ENCODE measurements at regions not wholly inside any gene's neighbourhood (a gene's known extent, or its start where the extent isn't known, plus 50 kb on each side); places are given as distances from the start of the nearest gene placed in this dataset.

DNA sequence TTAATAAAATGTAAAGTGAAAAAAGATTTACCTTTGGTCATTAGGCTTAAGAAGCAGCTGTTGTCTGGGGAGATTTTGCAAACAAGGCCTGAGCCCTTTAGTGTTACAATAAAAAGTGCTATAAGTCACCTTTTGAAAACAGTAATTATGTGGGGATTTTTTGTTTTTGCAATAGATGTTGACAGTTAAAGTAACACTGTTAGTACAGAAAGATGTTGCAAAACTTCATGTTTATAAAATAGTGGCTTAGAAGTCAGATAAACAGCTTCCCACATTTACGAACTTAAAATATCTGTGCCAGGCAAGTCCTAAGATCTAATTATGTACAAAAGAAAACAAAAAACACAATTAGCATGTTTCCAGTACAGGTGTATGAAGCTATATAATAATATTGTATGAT, 138.0 kb upstream of the IRS2 start:
- H3K27ac ChIP-seq = no peak overlapping the region
- no peak for DNase-seq
- no peaks in the 10 kb centered on the region for H3K27me3 ChIP-seq
- WGBS, 5 donors = 59 to 79% (median 70%) methylated on average over 1 of the region's 1 CpG
- no peak overlapping the region for H3K4me3 ChIP-seq
- no peak for TF ChIP-seq POLR2AphosphoS5 (IDR thresholded peaks at IDR 0.05)
- TF ChIP-seq, protein P1, sequence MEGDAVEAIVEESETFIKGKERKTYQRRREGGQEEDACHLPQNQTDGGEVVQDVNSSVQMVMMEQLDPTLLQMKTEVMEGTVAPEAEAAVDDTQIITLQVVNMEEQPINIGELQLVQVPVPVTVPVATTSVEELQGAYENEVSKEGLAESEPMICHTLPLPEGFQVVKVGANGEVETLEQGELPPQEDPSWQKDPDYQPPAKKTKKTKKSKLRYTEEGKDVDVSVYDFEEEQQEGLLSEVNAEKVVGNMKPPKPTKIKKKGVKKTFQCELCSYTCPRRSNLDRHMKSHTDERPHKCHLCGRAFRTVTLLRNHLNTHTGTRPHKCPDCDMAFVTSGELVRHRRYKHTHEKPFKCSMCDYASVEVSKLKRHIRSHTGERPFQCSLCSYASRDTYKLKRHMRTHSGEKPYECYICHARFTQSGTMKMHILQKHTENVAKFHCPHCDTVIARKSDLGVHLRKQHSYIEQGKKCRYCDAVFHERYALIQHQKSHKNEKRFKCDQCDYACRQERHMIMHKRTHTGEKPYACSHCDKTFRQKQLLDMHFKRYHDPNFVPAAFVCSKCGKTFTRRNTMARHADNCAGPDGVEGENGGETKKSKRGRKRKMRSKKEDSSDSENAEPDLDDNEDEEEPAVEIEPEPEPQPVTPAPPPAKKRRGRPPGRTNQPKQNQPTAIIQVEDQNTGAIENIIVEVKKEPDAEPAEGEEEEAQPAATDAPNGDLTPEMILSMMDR (IDR thresholded peaks at IDR 0.05) = no peak
- no peak for TF ChIP-seq POLR2A (IDR thresholded peaks at IDR 0.05)
- TF ChIP-seq EP300 (IDR thresholded peaks at IDR 0.05) = no peak
- no peaks in the 10 kb centered on the region for H3K4me1 ChIP-seq
- intact Hi-C loops (cut with DNase I; ENCODE audit: low total_unique reads) = no loop called here
- peaks cover 0 to 8% (median 0%) of the 10 kb centered on the region in 4 donors for H3K9me3 ChIP-seq
- no peaks in the 10 kb centered on the region for H3K36me3 ChIP-seq

DNA sequence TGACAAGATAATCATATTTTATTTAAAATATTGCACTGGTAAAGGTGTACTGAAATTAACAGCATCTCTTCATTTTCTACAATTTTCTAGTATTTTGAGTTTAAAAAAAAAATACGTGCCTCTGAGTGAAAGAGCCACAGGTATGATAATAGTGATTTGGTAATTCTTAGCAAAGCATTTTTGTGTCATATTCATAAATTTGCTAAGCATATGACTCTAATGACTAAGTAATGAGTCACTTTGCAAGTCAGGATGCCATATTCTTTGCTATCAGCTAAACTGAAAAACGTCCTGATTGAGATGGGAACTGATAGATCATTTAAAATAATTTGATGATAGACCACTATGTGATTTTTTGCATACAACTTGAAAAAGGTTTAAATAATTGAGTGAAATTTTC, 136.1 kb upstream of the IRS2 start:
- Histone ChIP-seq H3K4me1 (no peaks in the 10 kb centered on the region), H3K27ac (no peak overlapping the region), H3K9me3 (peaks cover 0 to 8% (median 0%) of the 10 kb centered on the region in 4 donors), H3K36me3 (no peaks in the 10 kb centered on the region), H3K27me3 (no peaks in the 10 kb centered on the region), H3K4me3 (no peak overlapping the region)
- no peak for DNase-seq
- TF ChIP-seq EP300 (IDR thresholded peaks at IDR 0.05) (no peak), POLR2AphosphoS5 (IDR thresholded peaks at IDR 0.05) (no peak), POLR2A (IDR thresholded peaks at IDR 0.05) (no peak)
- TF ChIP-seq, protein P1 (IDR thresholded peaks at IDR 0.05) = no peak
- 60 to 79% (median 72%) methylated on average over 2 of the region's 2 CpGs for WGBS, 5 donors
- intact Hi-C loops (cut with DNase I; ENCODE audit: low total_unique reads) = no loop called here

DNA sequence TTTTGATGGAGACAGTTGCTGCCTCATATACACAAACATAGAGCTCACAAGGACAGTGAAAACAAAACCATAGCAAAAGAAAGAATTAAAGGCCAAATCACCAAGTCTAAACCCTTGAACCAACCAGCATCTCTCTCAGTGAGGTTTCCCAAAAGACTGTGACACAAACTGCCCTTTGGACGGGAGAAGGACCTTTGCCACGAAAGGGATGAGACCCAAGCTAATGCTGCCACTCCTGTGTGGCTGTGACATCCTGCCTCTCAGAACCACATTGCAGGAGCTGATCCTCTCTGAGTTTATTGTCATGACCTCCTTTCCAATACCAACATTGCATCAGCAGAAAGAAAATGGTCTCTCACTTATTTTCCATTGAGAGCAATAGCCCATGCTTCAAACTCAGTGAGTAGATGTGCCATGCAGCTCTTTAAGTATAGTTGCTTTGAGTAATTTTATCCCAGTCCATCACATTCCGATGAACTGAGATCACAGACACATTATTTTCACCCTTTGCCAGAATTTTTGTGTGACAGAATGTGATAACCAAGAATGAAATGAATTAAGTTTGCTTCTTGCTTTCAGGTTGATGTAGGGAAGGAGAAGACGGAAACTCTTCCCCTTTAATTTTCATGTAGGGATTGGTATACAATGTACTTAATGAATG, 133.5 kb upstream of the IRS2 start:
- intact Hi-C loops (cut with DNase I; ENCODE audit: low total_unique reads) = no loop called here
- WGBS, 5 donors = 84 to 96% (median 91%) methylated on average over 4 of the region's 4 CpGs
- no peak overlapping the region for H3K27ac ChIP-seq
- no peaks in the 10 kb centered on the region for H3K4me1 ChIP-seq
- no peaks in the 10 kb centered on the region for H3K9me3 ChIP-seq
- TF ChIP-seq, protein P1 (IDR thresholded peaks at IDR 0.05) = no peak
- TF ChIP-seq POLR2AphosphoS5 (IDR thresholded peaks at IDR 0.05) (no peak), POLR2A (IDR thresholded peaks at IDR 0.05) (no peak), EP300 (IDR thresholded peaks at IDR 0.05) (no peak)
- H3K4me3 ChIP-seq = no peak overlapping the region
- H3K27me3 ChIP-seq = no peaks in the 10 kb centered on the region
- no peak for DNase-seq
- H3K36me3 ChIP-seq = no peaks in the 10 kb centered on the region

DNA sequence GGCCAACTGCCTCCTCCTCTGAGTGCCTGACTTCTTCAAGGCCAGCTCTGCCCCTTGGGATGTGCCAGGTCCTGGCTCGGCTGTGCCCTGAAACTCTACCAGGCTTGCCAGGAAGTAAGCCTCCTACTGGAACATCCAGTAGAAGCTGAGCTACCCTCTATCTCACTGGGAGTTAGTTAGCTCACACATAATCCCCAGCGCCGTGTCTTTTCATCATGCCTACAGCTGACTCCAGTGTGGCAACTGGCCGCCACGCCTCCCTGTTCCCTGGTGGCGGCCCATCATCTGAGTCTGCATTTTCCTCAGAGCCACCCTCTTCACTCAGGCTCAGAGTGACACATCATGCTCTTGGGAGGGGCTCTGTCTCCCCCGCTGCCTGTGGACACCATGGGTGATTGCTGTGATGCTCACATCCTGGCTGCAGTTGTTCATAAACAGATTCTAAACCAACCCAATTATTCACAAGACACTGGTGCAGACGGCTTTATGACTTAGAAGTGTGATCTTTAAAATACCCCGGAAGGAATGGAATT, 131.9 kb upstream of the IRS2 start:
- intact Hi-C loops (cut with DNase I; ENCODE audit: low total_unique reads) = no loop called here
- Histone ChIP-seq H3K4me1 (no peaks in the 10 kb centered on the region), H3K27me3 (no peaks in the 10 kb centered on the region), H3K36me3 (no peaks in the 10 kb centered on the region), H3K4me3 (no peak overlapping the region), H3K9me3 (no peaks in the 10 kb centered on the region), H3K27ac (no peak overlapping the region)
- DNase-seq = no peak
- TF ChIP-seq, protein P1 (IDR thresholded peaks at IDR 0.05) = no peak
- TF ChIP-seq POLR2A (IDR thresholded peaks at IDR 0.05) (no peak), POLR2AphosphoS5 (IDR thresholded peaks at IDR 0.05) (no peak), EP300 (IDR thresholded peaks at IDR 0.05) (no peak)
- WGBS, 5 donors = 83 to 86% (median 84%) methylated on average over 9 of the region's 9 CpGs
